Neural progenitor cell (in vitro differentiated cells): ENCODE measurements at regions not wholly inside any gene's neighbourhood (a gene's known extent, or its start where the extent isn't known, plus 50 kb on each side); places are given as distances from the start of the nearest gene placed in this dataset.

Experiments
- DNase-seq: peaks from one replicate; pipeline ENCODE4 v3.0.0-alpha.2; 2016; ENCODE audit warnings: low spot score
- H2AFZ ChIP-seq: fragments of 200-600 bp; sonication (generic); replicated peaks from 2 replicates; pipeline ENCODE4 v1.6.1; 2016; ENCODE audit warnings: antibody characterized with exemption
- H3F3A ChIP-seq: fragments of 200-600 bp; sonication (generic); 2 replicates; pipeline ENCODE4 v1.6.1; 2016; ENCODE audit warnings: antibody characterized with exemption, low read depth
- H3K27ac ChIP-seq: fragments of 200-600 bp; sonication (generic); 2 replicates; pipeline ENCODE4 v1.5.1; 2016; ENCODE audit warnings: mild to moderate bottlenecking
- H3K27me3 ChIP-seq: fragments of 200-600 bp; sonication (generic); 2 replicates; pipeline ENCODE4 v1.6.1; 2016; ENCODE audit warnings: mild to moderate bottlenecking, moderate library complexity
- H3K36me3 ChIP-seq: fragments of 200-600 bp; sonication (generic); 2 replicates; pipeline ENCODE4 v1.5.1; 2016
- H3K4me1 ChIP-seq: fragments of 200-600 bp; sonication (generic); 2 replicates; pipeline ENCODE4 v1.6.1; 2016; ENCODE audit warnings: mixed run types
- H3K4me2 ChIP-seq: fragments of 200-600 bp; sonication (generic); 2 replicates; pipeline ENCODE4 v1.6.1; 2016
- H3K4me3 ChIP-seq: fragments of 200-600 bp; sonication (generic); 2 replicates; pipeline ENCODE4 v1.5.1; 2016
- H3K79me2 ChIP-seq: fragments of 200-600 bp; sonication (generic); 2 replicates; pipeline ENCODE4 v1.6.1; 2016; ENCODE audit warnings: low read depth
- H3K9ac ChIP-seq: fragments of 200-600 bp; sonication (generic); 2 replicates; pipeline ENCODE4 v1.6.1; 2016
- H3K9me3 ChIP-seq: fragments of 200-600 bp; sonication (generic); 2 replicates; pipeline ENCODE4 v1.5.1; 2016; ENCODE audit warnings: low read depth
- H4K20me1 ChIP-seq: fragments of 200-600 bp; sonication (generic); 2 replicates; pipeline ENCODE4 v1.6.1; 2016; ENCODE audit warnings: low read depth
- H3K27ac Mint-ChIP-seq: 3 replicates; pipeline ENCODE4 v1.8.0; 2021; ENCODE audit warnings: mixed read lengths
- H3K27me3 Mint-ChIP-seq: 2 replicates; pipeline ENCODE4 v1.8.0; 2022; ENCODE audit warnings: low read depth, mild to moderate bottlenecking, inconsistent platforms, moderate library complexity, mixed read lengths; ENCODE audit not compliant: insufficient read depth
- H3K36me3 Mint-ChIP-seq: 3 replicates; pipeline ENCODE4 v1.8.0; 2021; ENCODE audit warnings: mixed read lengths
- H3K4me1 Mint-ChIP-seq: 3 replicates; pipeline ENCODE4 v1.8.0; 2021; ENCODE audit warnings: mixed read lengths
- H3K4me3 Mint-ChIP-seq: 3 replicates; pipeline ENCODE4 v1.8.0; 2021; ENCODE audit warnings: mild to moderate bottlenecking, moderate library complexity, mixed read lengths
- H3K9me3 Mint-ChIP-seq: 3 replicates; pipeline ENCODE4 v1.8.0; 2020; ENCODE audit warnings: mixed read lengths
- EZH2 ChIP-seq: fragments of 200-600 bp; sonication (generic); IDR thresholded peaks from 2 replicates; pipeline ENCODE4 v1.6.1; 2017; ENCODE audit warnings: antibody characterized with exemption, mild to moderate bottlenecking, moderate library complexity
- EZH2phosphoT487 ChIP-seq: fragments of 200-600 bp; sonication (generic); IDR thresholded peaks from 2 replicates; pipeline ENCODE4 v1.6.1; 2017; ENCODE audit warnings: antibody characterized with exemption
- TF ChIP-seq, protein P1 (sequence below): fragments of 200-600 bp; sonication (generic); IDR thresholded peaks from 2 replicates; pipeline ENCODE4 v1.5.1; 2017; ENCODE audit warnings: antibody characterized with exemption, mild to moderate bottlenecking

DNA sequence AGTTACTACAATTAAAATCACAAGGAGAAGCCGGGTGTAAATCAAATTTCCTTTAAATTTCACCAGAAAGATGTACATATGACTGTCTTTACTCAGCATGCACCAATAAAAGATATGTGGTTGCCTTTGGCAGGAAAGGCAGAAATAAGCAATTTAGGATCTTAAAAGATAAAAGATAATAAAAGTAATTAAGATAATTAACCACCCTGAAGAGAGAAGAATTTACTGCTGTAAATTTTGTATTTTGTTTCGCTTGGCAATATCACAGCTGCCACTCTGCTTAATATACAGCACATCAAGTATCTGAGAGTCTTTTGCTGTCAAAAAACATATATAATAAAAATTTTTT lies 411.9 kb downstream of the MN1 start:
- no peak overlapping the region for H3K4me3 Mint-ChIP-seq
- TF ChIP-seq EZH2: no peak
- TF ChIP-seq, protein P1, sequence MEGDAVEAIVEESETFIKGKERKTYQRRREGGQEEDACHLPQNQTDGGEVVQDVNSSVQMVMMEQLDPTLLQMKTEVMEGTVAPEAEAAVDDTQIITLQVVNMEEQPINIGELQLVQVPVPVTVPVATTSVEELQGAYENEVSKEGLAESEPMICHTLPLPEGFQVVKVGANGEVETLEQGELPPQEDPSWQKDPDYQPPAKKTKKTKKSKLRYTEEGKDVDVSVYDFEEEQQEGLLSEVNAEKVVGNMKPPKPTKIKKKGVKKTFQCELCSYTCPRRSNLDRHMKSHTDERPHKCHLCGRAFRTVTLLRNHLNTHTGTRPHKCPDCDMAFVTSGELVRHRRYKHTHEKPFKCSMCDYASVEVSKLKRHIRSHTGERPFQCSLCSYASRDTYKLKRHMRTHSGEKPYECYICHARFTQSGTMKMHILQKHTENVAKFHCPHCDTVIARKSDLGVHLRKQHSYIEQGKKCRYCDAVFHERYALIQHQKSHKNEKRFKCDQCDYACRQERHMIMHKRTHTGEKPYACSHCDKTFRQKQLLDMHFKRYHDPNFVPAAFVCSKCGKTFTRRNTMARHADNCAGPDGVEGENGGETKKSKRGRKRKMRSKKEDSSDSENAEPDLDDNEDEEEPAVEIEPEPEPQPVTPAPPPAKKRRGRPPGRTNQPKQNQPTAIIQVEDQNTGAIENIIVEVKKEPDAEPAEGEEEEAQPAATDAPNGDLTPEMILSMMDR: no peak
- TF ChIP-seq EZH2phosphoT487: no peak
- H3K27me3 Mint-ChIP-seq: peaks cover 14% of the 10 kb centered on the region
- Histone ChIP-seq H3K4me2 (no peak overlapping the region), H3K9ac (no peak overlapping the region), H3K4me3 (no peak overlapping the region), H3K9me3 (no peaks in the 10 kb centered on the region), H3F3A (no peaks in the 10 kb centered on the region), H3K36me3 (no peaks in the 10 kb centered on the region), H3K79me2 (no peaks in the 10 kb centered on the region), H3K27ac (no peak overlapping the region), H3K27me3 (no peaks in the 10 kb centered on the region), H3K4me1 (peaks cover 2% of the 10 kb centered on the region), H4K20me1 (no peaks in the 10 kb centered on the region), H2AFZ (no peak overlapping the region)
- no peak overlapping the region for H3K27ac Mint-ChIP-seq
- peaks cover 1% of the 10 kb centered on the region for H3K9me3 Mint-ChIP-seq
- no peak for DNase-seq
- H3K36me3 Mint-ChIP-seq: no peaks in the 10 kb centered on the region
- peaks cover 52% of the 10 kb centered on the region for H3K4me1 Mint-ChIP-seq

- Mint-ChIP-seq H3K27me3 (peaks cover 9% of the 10 kb centered on the region), H3K4me1 (peaks cover 41% of the 10 kb centered on the region), H3K36me3 (no peaks in the 10 kb centered on the region), H3K9me3 (peaks cover 4% of the 10 kb centered on the region), H3K4me3 (no peak overlapping the region), H3K27ac (no peak overlapping the region)
- H3K79me2 ChIP-seq: no peaks in the 10 kb centered on the region
- no peak overlapping the region for H2AFZ ChIP-seq
- DNase-seq: peak; percentile 35
- H3F3A ChIP-seq: no peaks in the 10 kb centered on the region
- H3K27me3 ChIP-seq: no peaks in the 10 kb centered on the region
- H4K20me1 ChIP-seq: no peaks in the 10 kb centered on the region
- no peak overlapping the region for H3K9ac ChIP-seq
- H3K4me1 ChIP-seq: peaks cover 2% of the 10 kb centered on the region
- TF ChIP-seq EZH2 (no peak), EZH2phosphoT487 (no peak)
- TF ChIP-seq, protein P1: no peak
- H3K4me2 ChIP-seq: no peak overlapping the region
- no peak overlapping the region for H3K27ac ChIP-seq
- no peak overlapping the region for H3K4me3 ChIP-seq
- no peaks in the 10 kb centered on the region for H3K9me3 ChIP-seq
- H3K36me3 ChIP-seq: no peaks in the 10 kb centered on the region
Measured at GRCh38 chr22:27391092-27391770, 410.3 kb downstream of the MN1 start.

GRCh38 chr22:27393371-27393770 lies 408.2 kb downstream of the MN1 start:
- Mint-ChIP-seq H3K36me3 (no peaks in the 10 kb centered on the region), H3K9me3 (peaks cover 4% of the 10 kb centered on the region), H3K27me3 (peaks cover 16% of the 10 kb centered on the region), H3K27ac (no peak overlapping the region), H3K4me3 (no peak overlapping the region), H3K4me1 (peaks cover 26% of the 10 kb centered on the region)
- H3K27me3 ChIP-seq: no peaks in the 10 kb centered on the region
- H3K9ac ChIP-seq: no peak overlapping the region
- H3K4me3 ChIP-seq: no peak overlapping the region
- no peaks in the 10 kb centered on the region for H4K20me1 ChIP-seq
- DNase-seq: no peak
- H3K9me3 ChIP-seq: no peaks in the 10 kb centered on the region
- H2AFZ ChIP-seq: no peak overlapping the region
- no peaks in the 10 kb centered on the region for H3F3A ChIP-seq
- H3K36me3 ChIP-seq: no peaks in the 10 kb centered on the region
- H3K27ac ChIP-seq: no peak overlapping the region
- no peak overlapping the region for H3K4me2 ChIP-seq
- no peaks in the 10 kb centered on the region for H3K79me2 ChIP-seq
- no peaks in the 10 kb centered on the region for H3K4me1 ChIP-seq
- TF ChIP-seq, protein P1: no peak
- TF ChIP-seq EZH2phosphoT487: no peak
- TF ChIP-seq EZH2: no peak
